Caco-2 (cell line): ENCODE measurements at regions not wholly inside any gene's neighbourhood (a gene's known extent, or its start where the extent isn't known, plus 50 kb on each side); places are given as distances from the start of the nearest gene placed in this dataset.

Experiments
- BruUV-seq: library from RNA; stranded (reverse); fragments of 400-500 nt; replicated peaks from 2 replicates; lab custom pipeline; 2021; lab: Mats Ljungman, UMichigan
- CTCF ChIA-PET: fragments of 300-600 bp; sonication (Branson Sonifier 250); formaldehyde crosslinking; loops from one replicate; lab custom pipeline; 2022; ENCODE audit warnings: antibody characterized with exemption; lab: Charles Lee
- POLR2A ChIA-PET: fragments of 300-600 bp; sonication (Branson Sonifier 250); formaldehyde crosslinking; loops from one replicate; lab custom pipeline; 2022; ENCODE audit warnings: antibody characterized with exemption; lab: Charles Lee
- DNase-seq, 2 experiments: peaks; one replicate each; pipeline versions ENCODE4 v3.0.0 to v3.0.0-alpha.2; 2020 to 2022
- H3K27me3 ChIP-seq: replicated peaks from 2 replicates; pipeline ENCODE4 v1.6.0; 2011; ENCODE audit warnings: low read length; ENCODE audit not compliant: control insufficient read depth, insufficient read depth
- H3K36me3 ChIP-seq: 2 replicates; pipeline ENCODE4 v1.5.1; 2011; ENCODE audit warnings: low read length; ENCODE audit not compliant: control insufficient read depth, insufficient read depth
- H3K4me1 ChIP-seq: fragments of 250-450 bp; sonication (Bioruptor Pico); 2 replicates; pipeline ENCODE4 v1.5.1; 2020; ENCODE audit warnings: mild to moderate bottlenecking
- H3K4me3 ChIP-seq: 2 replicates; pipeline ENCODE4 v1.5.1; 2011; ENCODE audit warnings: low read depth, mild to moderate bottlenecking, control low read depth, low read length
- H3K9me3 ChIP-seq: fragments of 250-450 bp; sonication (Bioruptor Pico); 2 replicates; pipeline ENCODE4 v1.5.1; 2020; ENCODE audit warnings: mild to moderate bottlenecking, moderate library complexity
- H3K27ac Mint-ChIP-seq: one replicate; pipeline ENCODE4 v1.8.0; 2022; ENCODE audit warnings: mixed read lengths; ENCODE audit not compliant: unreplicated experiment
- H3K27me3 Mint-ChIP-seq: one replicate; pipeline ENCODE4 v1.8.0; 2022; ENCODE audit warnings: mixed read lengths; ENCODE audit not compliant: insufficient read depth, unreplicated experiment
- H3K36me3 Mint-ChIP-seq: one replicate; pipeline ENCODE4 v1.8.0; 2022; ENCODE audit warnings: mild to moderate bottlenecking, mixed read lengths; ENCODE audit not compliant: insufficient read depth, unreplicated experiment
- H3K4me1 Mint-ChIP-seq: one replicate; pipeline ENCODE4 v1.8.0; 2022; ENCODE audit warnings: low read depth, mixed read lengths; ENCODE audit not compliant: unreplicated experiment
- H3K4me3 Mint-ChIP-seq: one replicate; pipeline ENCODE4 v1.8.0; 2022; ENCODE audit warnings: mild to moderate bottlenecking, moderate library complexity, mixed read lengths; ENCODE audit not compliant: unreplicated experiment
- H3K9me3 Mint-ChIP-seq: one replicate; pipeline ENCODE4 v1.8.0; 2022; ENCODE audit warnings: mixed read lengths; ENCODE audit not compliant: unreplicated experiment
- CTCF ChIP-seq, 2 experiments: fragments of 200-600 bp in 1 of 2; IDR thresholded peaks; 1 replicate in 1 of 2; 2 replicates in 1 of 2; pipeline versions ENCODE4 v1.5.1 to v1.8.0; 2011 to 2022; ENCODE audit warnings: antibody characterized with exemption in 1 of 2, control low read depth in 1 of 2, inconsistent platforms in 1 of 2, low read depth in 1 of 2, low read length in 1 of 2, mild to moderate bottlenecking in 1 of 2, moderate library complexity in 1 of 2; ENCODE audit not compliant: insufficient read depth in 1 of 2, severe bottlenecking in 1 of 2, unreplicated experiment in 1 of 2
- intact Hi-C: fragments of 100-400 bp; cut with micrococcal nuclease; formaldehyde crosslinking; loops from one replicate; pipeline ENCODE4 v1.10.0; 2022; ENCODE audit not compliant: unreplicated experiment

- Histone ChIP-seq H3K4me1 (no peaks in the 10 kb centered on the region), H3K27me3 (no peaks in the 10 kb centered on the region), H3K9me3 (no peaks in the 10 kb centered on the region), H3K36me3 (no peaks in the 10 kb centered on the region), H3K4me3 (no peak overlapping the region)
- DNase-seq, result no peak
- intact Hi-C loops, result no loop called here
- no TSS peak for BruUV-seq
- Mint-ChIP-seq H3K36me3 (no peaks in the 10 kb centered on the region), H3K4me1 (no peaks in the 10 kb centered on the region), H3K27ac (no peak overlapping the region), H3K9me3 (no peaks in the 10 kb centered on the region), H3K4me3 (no peak overlapping the region), H3K27me3 (peaks cover 2% of the 10 kb centered on the region)
- CTCF ChIA-PET, result no interaction called here
- POLR2A ChIA-PET, result no interaction called here
- TF ChIP-seq CTCF (IDR thresholded peaks at IDR 0.05; ENCODE audit: insufficient read depth in 1 of 2, low read depth in 1 of 2, low read length in 1 of 2, severe bottlenecking in 1 of 2, unreplicated experiment in 1 of 2), result no peak
These were observed 1307.4 kb downstream of the SLITRK5 start for GRCh38 chr13:88978607-88979006.

- Mint-ChIP-seq H3K4me3 (no peak overlapping the region), H3K36me3 (no peaks in the 10 kb centered on the region), H3K9me3 (no peaks in the 10 kb centered on the region), H3K4me1 (no peaks in the 10 kb centered on the region), H3K27me3 (peaks cover 2% of the 10 kb centered on the region), H3K27ac (no peak overlapping the region)
- H3K4me3 ChIP-seq, result no peak overlapping the region
- H3K36me3 ChIP-seq, result no peaks in the 10 kb centered on the region
- H3K9me3 ChIP-seq, result no peaks in the 10 kb centered on the region
- no peaks in the 10 kb centered on the region for H3K4me1 ChIP-seq
- ChIA-PET POLR2A (no interaction called here), CTCF (no interaction called here)
- H3K27me3 ChIP-seq, result no peaks in the 10 kb centered on the region
- no peak for TF ChIP-seq CTCF (IDR thresholded peaks at IDR 0.05; ENCODE audit: insufficient read depth in 1 of 2, low read depth in 1 of 2, low read length in 1 of 2, severe bottlenecking in 1 of 2, unreplicated experiment in 1 of 2)
- intact Hi-C loops, result no loop called here
- no peak for DNase-seq
- BruUV-seq, result no TSS peak
These were observed 1308.4 kb downstream of the SLITRK5 start for GRCh38 chr13:88979465-88980175.

- intact Hi-C loops, result no loop called here
- H3K9me3 Mint-ChIP-seq, result no peaks in the 10 kb centered on the region
These were observed 1332.5 kb downstream of the SLITRK5 start for GRCh38 chr13:89003656-89004055.

More at GRCh38 chr13:89003656-89004055, 1332.5 kb downstream of the SLITRK5 start:
- H3K36me3 ChIP-seq, result no peaks in the 10 kb centered on the region
- no peak overlapping the region for H3K4me3 ChIP-seq
- Mint-ChIP-seq H3K27ac (no peak overlapping the region), H3K4me3 (no peak overlapping the region), H3K4me1 (no peaks in the 10 kb centered on the region), H3K36me3 (no peaks in the 10 kb centered on the region), H3K27me3 (no peaks in the 10 kb centered on the region)
- no peaks in the 10 kb centered on the region for H3K4me1 ChIP-seq
- no peaks in the 10 kb centered on the region for H3K9me3 ChIP-seq
- no TSS peak for BruUV-seq
- POLR2A ChIA-PET, result no interaction called here
- DNase-seq, result no peak
- CTCF ChIA-PET, result no interaction called here
- TF ChIP-seq CTCF (IDR thresholded peaks at IDR 0.05; ENCODE audit: insufficient read depth in 1 of 2, low read depth in 1 of 2, low read length in 1 of 2, severe bottlenecking in 1 of 2, unreplicated experiment in 1 of 2), result no peak
- no peaks in the 10 kb centered on the region for H3K27me3 ChIP-seq
